ENCODE measurements at regions not wholly inside any gene's neighbourhood (a gene's known extent, or its start where the extent isn't known, plus 50 kb on each side); places are given as distances from the start of the nearest gene placed in this dataset.

DNA sequence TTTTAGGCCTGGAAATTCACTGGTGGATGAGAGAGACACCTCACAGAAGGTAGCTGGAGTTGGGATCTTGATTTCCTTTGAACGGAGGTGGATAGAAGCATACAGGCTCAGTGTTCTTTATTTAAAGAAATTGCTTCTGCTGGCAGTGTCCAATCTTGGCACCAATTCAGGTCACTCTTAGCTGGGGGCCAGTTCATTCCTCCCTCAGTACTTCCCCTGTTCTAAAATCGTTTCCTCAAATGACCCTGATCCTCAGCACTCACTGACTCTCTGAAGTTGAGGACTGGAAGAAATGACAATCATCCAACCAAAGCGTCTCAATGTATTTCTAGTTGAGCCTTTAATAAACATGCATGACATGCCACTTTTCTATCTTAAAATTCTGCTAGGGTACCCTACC, 472.5 kb upstream of the BTBD3 start:
- TF ChIP-seq, protein P1, sequence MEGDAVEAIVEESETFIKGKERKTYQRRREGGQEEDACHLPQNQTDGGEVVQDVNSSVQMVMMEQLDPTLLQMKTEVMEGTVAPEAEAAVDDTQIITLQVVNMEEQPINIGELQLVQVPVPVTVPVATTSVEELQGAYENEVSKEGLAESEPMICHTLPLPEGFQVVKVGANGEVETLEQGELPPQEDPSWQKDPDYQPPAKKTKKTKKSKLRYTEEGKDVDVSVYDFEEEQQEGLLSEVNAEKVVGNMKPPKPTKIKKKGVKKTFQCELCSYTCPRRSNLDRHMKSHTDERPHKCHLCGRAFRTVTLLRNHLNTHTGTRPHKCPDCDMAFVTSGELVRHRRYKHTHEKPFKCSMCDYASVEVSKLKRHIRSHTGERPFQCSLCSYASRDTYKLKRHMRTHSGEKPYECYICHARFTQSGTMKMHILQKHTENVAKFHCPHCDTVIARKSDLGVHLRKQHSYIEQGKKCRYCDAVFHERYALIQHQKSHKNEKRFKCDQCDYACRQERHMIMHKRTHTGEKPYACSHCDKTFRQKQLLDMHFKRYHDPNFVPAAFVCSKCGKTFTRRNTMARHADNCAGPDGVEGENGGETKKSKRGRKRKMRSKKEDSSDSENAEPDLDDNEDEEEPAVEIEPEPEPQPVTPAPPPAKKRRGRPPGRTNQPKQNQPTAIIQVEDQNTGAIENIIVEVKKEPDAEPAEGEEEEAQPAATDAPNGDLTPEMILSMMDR (conservative IDR thresholded peaks at IDR 0.05; ENCODE audit: low read length): no peak
- no peak for TF ChIP-seq EZH2phosphoT487 (IDR thresholded peaks at IDR 0.05; ENCODE audit: borderline replicate concordance, low read depth, low read length)
